GM23338 (cell line): ENCODE measurements at regions not wholly inside any gene's neighbourhood (a gene's known extent, or its start where the extent isn't known, plus 50 kb on each side); places are given as distances from the start of the nearest gene placed in this dataset.

Source experiments
- ATAC-seq: fragments of 200-7000 bp; cut with Tn5 transposase; 3 replicates; pipeline ENCODE4 v1.9.1; 2020
- DNase-seq: peaks from one replicate; pipeline ENCODE4 v3.0.0-alpha.2; 2015; ENCODE audit warnings: low spot score
- H2AFZ ChIP-seq: fragments of 200-600 bp; sonication (generic); 2 replicates; pipeline ENCODE4 v1.8.0; 2016; ENCODE audit warnings: antibody characterized with exemption, mild to moderate bottlenecking, moderate library complexity
- H3F3A ChIP-seq: fragments of 200-600 bp; sonication (generic); replicated peaks from 2 replicates; pipeline ENCODE4 v1.8.0; 2017; ENCODE audit warnings: antibody characterized with exemption, mixed run types, low read depth
- H3K27ac ChIP-seq: fragments of 200-600 bp; sonication (generic); 2 replicates; pipeline ENCODE4 v1.6.1; 2016; ENCODE audit warnings: low read depth
- H3K27me3 ChIP-seq: fragments of 200-600 bp; sonication (generic); 2 replicates; pipeline ENCODE4 v1.8.0; 2016; ENCODE audit warnings: mild to moderate bottlenecking, mixed run types, moderate library complexity; ENCODE audit not compliant: insufficient read depth
- H3K36me3 ChIP-seq: fragments of 200-600 bp; sonication (generic); 2 replicates; pipeline ENCODE4 v1.8.0; 2016; ENCODE audit warnings: mild to moderate bottlenecking; ENCODE audit not compliant: insufficient read depth
- H3K4me1 ChIP-seq: fragments of 200-600 bp; sonication (generic); 2 replicates; pipeline ENCODE4 v1.8.0; 2016; ENCODE audit warnings: mild to moderate bottlenecking, moderate library complexity; ENCODE audit not compliant: insufficient read depth
- H3K4me2 ChIP-seq: fragments of 200-600 bp; sonication (generic); 2 replicates; pipeline ENCODE4 v1.7.1; 2017; ENCODE audit warnings: mixed run types
- H3K4me3 ChIP-seq: fragments of 200-600 bp; sonication (generic); 2 replicates; pipeline ENCODE4 v1.6.1; 2016; ENCODE audit warnings: mixed run types
- H3K79me2 ChIP-seq: fragments of 200-600 bp; sonication (generic); replicated peaks from 2 replicates; pipeline ENCODE4 v1.8.0; 2017; ENCODE audit warnings: mild to moderate bottlenecking; ENCODE audit not compliant: insufficient read depth
- H3K9me2 ChIP-seq: fragments of 200-600 bp; sonication (generic); 2 replicates; pipeline ENCODE4 v1.8.0; 2017; ENCODE audit not compliant: insufficient read depth
- H4K20me1 ChIP-seq: fragments of 200-600 bp; sonication (generic); replicated peaks from 2 replicates; pipeline ENCODE4 v1.8.0; 2017; ENCODE audit warnings: mild to moderate bottlenecking; ENCODE audit not compliant: insufficient read depth
- H3K27ac Mint-ChIP-seq: 2 replicates; pipeline ENCODE4 v1.8.0; 2020; ENCODE audit warnings: inconsistent platforms, mild to moderate bottlenecking, moderate library complexity, mixed read lengths
- H3K27me3 Mint-ChIP-seq: 3 replicates; pipeline ENCODE4 v1.8.0; 2022; ENCODE audit warnings: low read depth, mild to moderate bottlenecking, moderate library complexity, mixed read lengths, inconsistent platforms; ENCODE audit not compliant: insufficient read depth, poor library complexity
- H3K36me3 Mint-ChIP-seq: 3 replicates; pipeline ENCODE4 v1.8.0; 2021; ENCODE audit warnings: low read depth, mild to moderate bottlenecking, inconsistent platforms, moderate library complexity, mixed read lengths
- H3K4me1 Mint-ChIP-seq: 3 replicates; pipeline ENCODE4 v1.8.0; 2020; ENCODE audit warnings: mild to moderate bottlenecking, inconsistent platforms, mixed read lengths
- H3K4me3 Mint-ChIP-seq: 3 replicates; pipeline ENCODE4 v1.8.0; 2021; ENCODE audit warnings: moderate library complexity, mild to moderate bottlenecking, inconsistent platforms, mixed read lengths
- H3K9me3 Mint-ChIP-seq: 3 replicates; pipeline ENCODE4 v1.8.0; 2020; ENCODE audit warnings: moderate library complexity, mild to moderate bottlenecking, inconsistent platforms, mixed read lengths
- CREB1 ChIP-seq: fragments of 250-450 bp; sonication (Bioruptor Pico); IDR thresholded peaks from 2 replicates; pipeline ENCODE4 v1.5.0; 2020; ENCODE audit warnings: low read depth, mild to moderate bottlenecking, moderate library complexity
- CTCF ChIP-seq, 2 experiments: fragments of 200-600 bp in 1 of 2; sonication (generic) in 1 of 2; conservative IDR thresholded peaks; 2 replicates each; pipeline versions ENCODE4 v1.5.1 to v1.6.1; 2016 to 2017; ENCODE audit warnings: antibody characterized with exemption in 2 of 2, low read depth in 2 of 2, mild to moderate bottlenecking in 2 of 2, moderate library complexity in 1 of 2
- ETS1 ChIP-seq: IDR thresholded peaks from 2 replicates; pipeline ENCODE4 v1.6.1; 2016; ENCODE audit warnings: antibody characterized with exemption
- EZH2 ChIP-seq: fragments of 200-600 bp; sonication (generic); IDR thresholded peaks from one replicate; pipeline ENCODE4 v1.8.0; 2017; ENCODE audit warnings: antibody characterized with exemption, mild to moderate bottlenecking, low read depth; ENCODE audit not compliant: unreplicated experiment
- EZH2phosphoT487 ChIP-seq: fragments of 200-600 bp; sonication (generic); IDR thresholded peaks from one replicate; pipeline ENCODE4 v1.8.1; 2018; ENCODE audit warnings: antibody characterized with exemption; ENCODE audit not compliant: unreplicated experiment
- NANOG ChIP-seq: IDR thresholded peaks from 2 replicates; pipeline ENCODE4 v1.6.1; 2016; ENCODE audit warnings: antibody characterized with exemption, borderline replicate concordance
- POLR2AphosphoS5 ChIP-seq: IDR thresholded peaks from 2 replicates; pipeline ENCODE4 v1.6.1; 2016; ENCODE audit warnings: antibody characterized with exemption, low read depth
- REST ChIP-seq: IDR thresholded peaks from one replicate; pipeline ENCODE4 v1.6.1; 2018; ENCODE audit warnings: antibody characterized with exemption; ENCODE audit not compliant: unreplicated experiment
- STAT1 ChIP-seq: IDR thresholded peaks from one replicate; pipeline ENCODE4 v1.6.1; 2016; ENCODE audit warnings: antibody characterized with exemption; ENCODE audit not compliant: unreplicated experiment
- ZNF114 ChIP-seq: fragments of 250-450 bp; sonication (Bioruptor Pico); IDR thresholded peaks from 2 replicates; pipeline ENCODE4 v1.5.0; 2020; ENCODE audit warnings: mild to moderate bottlenecking, moderate library complexity
- ZNF331 ChIP-seq: fragments of 250-450 bp; sonication (Bioruptor Pico); IDR thresholded peaks from 2 replicates; pipeline ENCODE4 v1.5.0; 2020; ENCODE audit warnings: low read depth, mild to moderate bottlenecking, moderate library complexity
- ZNF462 ChIP-seq: fragments of 250-450 bp; sonication (Bioruptor Pico); IDR thresholded peaks from 2 replicates; pipeline ENCODE4 v1.5.0; 2020; ENCODE audit warnings: mild to moderate bottlenecking, moderate library complexity

GRCh38 chr15:77901251-77901881 is 176.1 kb downstream of the TBC1D2B start:
- no peak for ATAC-seq
- H3K4me2 ChIP-seq, result no peak overlapping the region

More at GRCh38 chr15:77901251-77901881, 176.1 kb downstream of the TBC1D2B start:
- Mint-ChIP-seq H3K36me3 (no peaks in the 10 kb centered on the region), H3K4me3 (no peak overlapping the region), H3K4me1 (no peaks in the 10 kb centered on the region), H3K27me3 (peaks cover 3% of the 10 kb centered on the region), H3K9me3 (no peaks in the 10 kb centered on the region), H3K27ac (no peak overlapping the region)
- H3K27me3 ChIP-seq, result no peaks in the 10 kb centered on the region
- no peaks in the 10 kb centered on the region for H4K20me1 ChIP-seq
- no peak overlapping the region for H3K27ac ChIP-seq
- no peaks in the 10 kb centered on the region for H3K79me2 ChIP-seq
- H2AFZ ChIP-seq, result no peak overlapping the region
- no peak for DNase-seq
- no peaks in the 10 kb centered on the region for H3K9me2 ChIP-seq
- H3K4me1 ChIP-seq, result no peaks in the 10 kb centered on the region
- TF ChIP-seq EZH2phosphoT487 (no peak), ZNF114 (CRISPR knock-in tag) (no peak), CTCF (conservative IDR thresholded peaks at IDR 0.05; ENCODE audit: low read depth in 2 of 2) (no peak), ZNF331 (CRISPR knock-in tag) (no peak), POLR2AphosphoS5 (no peak), NANOG (no peak), CREB1 (CRISPR knock-in tag) (no peak), ETS1 (no peak), ZNF462 (CRISPR knock-in tag) (no peak), REST (no peak), EZH2 (no peak), STAT1 (no peak)
- H3K36me3 ChIP-seq, result no peaks in the 10 kb centered on the region
- no peak overlapping the region for H3K4me3 ChIP-seq
- no peaks in the 10 kb centered on the region for H3F3A ChIP-seq
